ENCODE measurements at regions not wholly inside any gene's neighbourhood (a gene's known extent, or its start where the extent isn't known, plus 50 kb on each side); places are given as distances from the start of the nearest gene placed in this dataset.

GRCh38 chr12:29879606-29880308 lies 96.0 kb upstream of the TMTC1 start:
- no peak for DNase-seq (ENCODE audit: low spot score)

GRCh38 chr12:29869946-29870345 lies 86.2 kb upstream of the TMTC1 start:
- no peak for DNase-seq (ENCODE audit: low spot score)

DNA sequence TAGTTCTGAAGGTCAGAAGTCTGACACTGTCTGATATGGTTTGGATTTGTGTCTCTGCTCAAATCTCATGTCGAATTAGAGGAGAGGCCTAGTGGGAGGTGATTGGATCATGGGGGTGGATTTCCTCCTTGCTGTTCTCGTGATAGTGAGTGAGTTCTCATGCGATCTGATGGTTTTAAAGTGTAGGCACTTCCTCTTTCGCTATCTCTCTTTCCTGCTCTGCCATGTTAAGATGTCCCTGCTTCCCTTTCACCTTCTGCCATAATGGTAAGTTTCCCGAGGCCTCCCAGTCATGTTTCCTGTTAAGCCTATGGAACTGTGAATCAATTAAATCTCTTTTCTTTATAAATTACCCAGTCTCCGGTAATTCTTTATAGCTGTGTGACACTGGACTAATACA lies 84.1 kb upstream of the TMTC1 start:
- no peak for DNase-seq (ENCODE audit: low spot score)

DNA sequence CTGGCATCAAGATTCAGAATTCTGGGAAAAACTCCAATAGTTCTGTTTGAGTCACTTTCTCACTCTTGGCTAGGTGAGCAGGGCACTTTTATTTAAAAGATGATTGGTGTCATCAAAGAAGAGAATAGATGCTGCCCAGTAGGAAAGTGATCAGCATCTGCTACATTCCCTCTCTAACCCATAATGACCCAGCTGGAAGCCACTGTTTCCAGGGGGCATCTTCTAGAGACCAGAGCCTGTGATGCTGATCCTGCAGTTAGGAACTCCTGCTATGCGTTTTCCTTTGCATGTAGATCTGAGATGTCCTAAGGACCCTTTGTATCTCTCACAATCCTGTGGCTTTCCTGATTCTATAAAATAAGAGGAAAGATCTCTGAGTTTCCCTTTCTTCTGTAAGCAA lies 79.9 kb upstream of the TMTC1 start:
- DNase-seq (ENCODE audit: low spot score) = no peak

- no peak for DNase-seq (ENCODE audit: low spot score)
Observed at GRCh38 chr12:29858270-29858786, 74.6 kb upstream of the TMTC1 start.

- no peak for DNase-seq (ENCODE audit: low spot score)
Observed at GRCh38 chr12:29847246-29847645, 63.5 kb upstream of the TMTC1 start.

DNA sequence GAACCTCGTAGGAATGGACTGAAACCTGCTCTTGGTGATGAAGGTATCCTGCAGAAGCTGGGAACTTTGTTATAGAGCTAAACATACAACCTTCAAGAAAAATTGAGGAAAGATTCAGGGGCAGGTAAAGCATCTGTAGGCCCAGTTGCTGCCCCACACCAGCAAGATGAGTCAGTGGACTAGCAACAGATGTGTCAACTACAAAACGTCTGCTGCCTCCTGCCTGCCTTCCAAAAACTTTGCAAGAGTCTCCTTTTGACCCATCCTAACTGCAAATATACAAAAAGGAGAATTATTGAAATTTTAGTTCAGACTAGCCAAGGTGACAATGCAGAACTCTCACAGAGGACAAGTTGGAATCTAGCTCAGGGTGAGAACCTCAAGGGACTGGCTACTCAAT lies 60.9 kb upstream of the TMTC1 start:
- DNase-seq (ENCODE audit: low spot score) = no peak

DNA sequence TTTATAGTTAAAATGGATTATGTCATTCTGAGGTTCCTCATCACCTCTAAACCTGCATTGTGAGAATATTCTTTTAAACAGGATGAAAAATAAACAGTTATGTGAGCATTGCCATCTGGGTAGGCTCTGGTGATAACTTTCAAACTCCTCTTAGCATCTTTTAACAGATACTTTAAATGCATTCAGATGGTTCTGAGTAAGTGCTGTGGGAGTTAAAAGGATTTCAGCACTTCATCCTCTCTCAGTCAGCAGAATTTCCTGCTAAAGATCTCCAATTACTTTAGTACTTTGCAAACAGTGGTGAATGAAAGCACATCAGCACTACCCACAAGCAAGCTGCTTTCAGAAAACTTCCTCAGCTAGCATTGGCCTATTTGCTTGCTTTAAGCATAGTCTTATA lies 59.3 kb upstream of the TMTC1 start:
- no peak for DNase-seq (ENCODE audit: low spot score)

GRCh38 chr12:29838768-29839167 lies 55.0 kb upstream of the TMTC1 start:
- no peak for DNase-seq (ENCODE audit: low spot score)
